ENCODE measurements at regions not wholly inside any gene's neighbourhood (a gene's known extent, or its start where the extent isn't known, plus 50 kb on each side); places are given as distances from the start of the nearest gene placed in this dataset.

- no peak for TF ChIP-seq EZH2 (IDR thresholded peaks at IDR 0.05; ENCODE audit: borderline replicate concordance, low read depth, low read length, severe bottlenecking)
- no peak for TF ChIP-seq CTCF (IDR thresholded peaks at IDR 0.05; ENCODE audit: borderline replicate concordance, extremely low read depth, low read length, poor library complexity, severe bottlenecking)
These were observed 293.6 kb downstream of the ARHGAP12 start for GRCh38 chr10:31635009-31635408.
